ENCODE measurements at regions not wholly inside any gene's neighbourhood (a gene's known extent, or its start where the extent isn't known, plus 50 kb on each side); places are given as distances from the start of the nearest gene placed in this dataset.

DNA sequence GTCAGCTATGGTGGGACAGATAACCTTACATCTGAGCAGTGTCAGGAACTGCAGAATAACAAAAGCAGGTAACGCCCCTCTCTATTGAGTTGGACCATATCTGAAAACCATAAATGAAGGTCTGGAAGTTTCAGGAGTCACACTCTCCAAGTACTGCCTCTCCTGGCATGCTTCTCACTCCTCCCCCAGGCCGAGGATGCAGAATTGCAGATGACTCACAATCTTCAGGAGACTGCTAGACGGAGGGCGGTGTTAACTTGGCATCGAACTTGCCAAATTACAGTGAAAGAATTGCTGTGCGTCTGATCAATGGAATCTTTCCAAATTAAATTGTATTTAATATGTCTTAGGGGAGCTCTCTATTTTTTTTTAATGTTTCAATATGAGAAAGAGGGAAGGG is 67.1 kb upstream of the TRIM2 start:
- Histone ChIP-seq H3K4me1 (ENCODE audit: control insufficient read depth, insufficient read depth, low read length, unreplicated experiment) (peaks cover 26% of the 10 kb centered on the region), H3K27ac (ENCODE audit: low read depth, low read length) (no peak overlapping the region), H2AFZ (ENCODE audit: low read length, unreplicated experiment) (no peak overlapping the region)

DNA sequence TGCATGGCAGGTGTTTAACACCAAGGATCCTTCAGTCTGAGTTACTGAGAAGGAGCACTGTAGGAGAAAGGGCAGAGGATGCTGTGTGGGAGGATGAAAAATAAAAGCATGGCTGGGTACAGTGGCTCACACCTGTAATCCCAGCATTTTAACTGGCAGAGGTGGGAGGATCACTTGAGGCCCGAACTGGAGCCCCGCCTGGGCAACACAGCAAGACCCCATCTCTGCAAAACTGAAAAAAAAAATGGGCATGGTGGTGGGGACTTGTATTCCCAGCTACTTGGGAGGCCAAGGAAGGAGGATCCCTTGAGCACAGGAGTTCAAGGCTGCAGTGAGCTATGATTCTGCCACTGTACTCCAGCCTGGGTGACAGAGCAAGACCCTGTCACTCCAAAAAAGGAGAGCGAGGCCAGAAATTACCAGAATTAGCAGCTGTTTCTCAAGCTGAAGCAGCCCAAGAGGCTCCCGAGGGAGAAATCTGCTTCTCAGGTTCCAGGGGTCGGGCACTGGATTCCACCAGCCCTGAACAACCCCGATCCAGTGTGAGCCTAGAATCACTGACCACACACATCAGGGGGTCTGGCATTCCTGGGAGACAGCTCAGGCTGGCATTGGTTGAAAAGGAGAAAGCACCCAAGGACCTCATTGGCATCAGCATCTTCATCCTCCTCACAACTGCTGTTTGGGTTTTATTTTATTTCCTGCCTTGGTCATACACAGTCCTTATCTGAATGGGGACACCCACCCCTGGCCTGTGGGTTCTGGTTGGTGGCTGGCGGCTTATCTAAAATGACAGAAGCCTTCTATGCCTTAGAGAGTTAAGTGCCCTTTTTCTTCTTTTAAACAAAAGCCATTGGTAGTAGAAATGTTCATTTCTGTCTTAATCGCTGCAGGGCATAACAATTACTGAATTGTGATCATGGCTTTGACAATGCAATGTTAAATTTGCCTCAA is 66.3 kb upstream of the TRIM2 start:
- Histone ChIP-seq H3K4me3 (ENCODE audit: low read depth, low read length) (no peak overlapping the region), H3K27ac (ENCODE audit: low read depth, low read length) (no peak overlapping the region), H2AFZ (ENCODE audit: low read length, unreplicated experiment) (no peak overlapping the region), H3K4me1 (ENCODE audit: control insufficient read depth, insufficient read depth, low read length, unreplicated experiment) (peaks cover 26% of the 10 kb centered on the region), H3K36me3 (ENCODE audit: insufficient read depth, low read length) (no peaks in the 10 kb centered on the region), H3K27me3 (ENCODE audit: insufficient read depth, low read length) (no peaks in the 10 kb centered on the region), H3K79me2 (ENCODE audit: control insufficient read depth, insufficient read depth, low read length, unreplicated experiment) (no peaks in the 10 kb centered on the region)

More for the DNA sequence above, 67.1 kb upstream of the TRIM2 start:
- Histone ChIP-seq H3K79me2 (ENCODE audit: control insufficient read depth, insufficient read depth, low read length, unreplicated experiment) (no peaks in the 10 kb centered on the region), H3K36me3 (ENCODE audit: insufficient read depth, low read length) (no peaks in the 10 kb centered on the region), H3K4me3 (ENCODE audit: low read depth, low read length) (no peak overlapping the region), H3K27me3 (ENCODE audit: insufficient read depth, low read length) (no peaks in the 10 kb centered on the region)

DNA sequence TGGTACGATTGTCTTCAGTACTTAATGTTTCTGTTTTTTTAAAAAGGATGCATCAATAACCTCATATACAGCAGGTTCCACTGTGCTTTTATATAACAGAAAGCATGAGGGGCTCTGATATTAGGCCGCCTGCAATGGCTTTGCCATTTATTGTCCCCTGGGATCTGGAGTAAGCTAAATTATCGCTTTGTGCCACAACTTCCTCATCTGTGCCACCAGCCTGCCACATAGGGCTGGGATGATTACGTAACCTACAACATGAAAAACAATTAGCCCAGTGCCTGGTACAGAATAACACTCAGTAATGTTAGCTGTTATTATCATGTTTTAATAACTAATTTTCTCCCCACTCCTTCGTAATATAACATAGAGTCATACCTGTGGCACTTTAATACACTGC is 65.5 kb upstream of the TRIM2 start:
- H3K4me1 ChIP-seq (ENCODE audit: control insufficient read depth, insufficient read depth, low read length, unreplicated experiment), result peaks cover 34% of the 10 kb centered on the region
- no peak overlapping the region for H3K27ac ChIP-seq (ENCODE audit: low read depth, low read length)
- H3K36me3 ChIP-seq (ENCODE audit: insufficient read depth, low read length), result no peaks in the 10 kb centered on the region
- H3K27me3 ChIP-seq (ENCODE audit: insufficient read depth, low read length), result no peaks in the 10 kb centered on the region
- H2AFZ ChIP-seq (ENCODE audit: low read length, unreplicated experiment), result no peak overlapping the region
- no peak overlapping the region for H3K4me3 ChIP-seq (ENCODE audit: low read depth, low read length)
- no peaks in the 10 kb centered on the region for H3K79me2 ChIP-seq (ENCODE audit: control insufficient read depth, insufficient read depth, low read length, unreplicated experiment)

DNA sequence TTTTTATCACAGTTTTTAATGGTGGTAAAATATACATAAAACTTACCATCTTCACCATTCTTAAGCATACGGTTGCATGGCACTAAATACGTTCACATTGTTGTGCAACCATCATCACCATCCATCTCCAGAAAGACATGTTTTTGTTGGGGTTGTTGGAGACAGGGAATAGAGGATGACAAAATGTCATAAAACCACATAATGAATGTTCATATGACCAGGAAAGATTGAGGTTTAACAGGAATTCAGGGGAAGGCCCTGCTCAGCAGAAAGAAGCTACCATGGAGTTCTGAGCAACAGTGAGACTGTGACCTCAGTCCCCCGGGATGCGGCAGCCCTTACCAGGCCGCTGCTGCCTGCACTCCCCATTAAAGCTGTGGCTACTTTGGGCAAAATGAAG is 63.9 kb upstream of the TRIM2 start:
- no peak overlapping the region for H3K27ac ChIP-seq (ENCODE audit: low read depth, low read length)
- H3K27me3 ChIP-seq (ENCODE audit: insufficient read depth, low read length), result no peaks in the 10 kb centered on the region
- H3K36me3 ChIP-seq (ENCODE audit: insufficient read depth, low read length), result no peaks in the 10 kb centered on the region
- no peaks in the 10 kb centered on the region for H3K79me2 ChIP-seq (ENCODE audit: control insufficient read depth, insufficient read depth, low read length, unreplicated experiment)
- peaks cover 33% of the 10 kb centered on the region for H3K4me1 ChIP-seq (ENCODE audit: control insufficient read depth, insufficient read depth, low read length, unreplicated experiment)
- H2AFZ ChIP-seq (ENCODE audit: low read length, unreplicated experiment), result no peak overlapping the region
- H3K4me3 ChIP-seq (ENCODE audit: low read depth, low read length), result no peak overlapping the region

DNA sequence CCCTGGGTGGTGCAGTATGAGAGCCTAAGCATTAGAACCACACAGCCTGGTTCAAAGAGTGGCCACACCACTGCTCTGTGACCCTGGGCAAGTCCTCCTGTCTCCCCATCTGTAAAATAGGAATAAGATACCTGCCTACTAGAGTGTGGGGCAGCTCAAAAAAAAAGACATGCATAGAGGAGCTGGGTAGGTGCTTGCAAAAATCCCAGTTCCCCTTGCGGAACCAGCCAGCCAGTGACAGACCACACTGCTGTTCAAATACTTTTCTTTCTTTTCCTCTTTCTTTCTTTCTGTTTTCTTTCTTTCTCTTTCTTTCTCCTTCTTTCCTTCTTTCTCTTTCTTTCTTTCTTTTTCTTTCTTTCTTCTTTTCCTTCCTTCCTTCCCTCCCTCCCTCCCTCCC is 63.0 kb upstream of the TRIM2 start:
- Histone ChIP-seq H3K79me2 (ENCODE audit: control insufficient read depth, insufficient read depth, low read length, unreplicated experiment) (no peaks in the 10 kb centered on the region), H2AFZ (ENCODE audit: low read length, unreplicated experiment) (no peak overlapping the region), H3K36me3 (ENCODE audit: insufficient read depth, low read length) (no peaks in the 10 kb centered on the region), H3K4me1 (ENCODE audit: control insufficient read depth, insufficient read depth, low read length, unreplicated experiment) (peaks cover 32% of the 10 kb centered on the region), H3K27me3 (ENCODE audit: insufficient read depth, low read length) (no peaks in the 10 kb centered on the region), H3K4me3 (ENCODE audit: low read depth, low read length) (no peak overlapping the region), H3K27ac (ENCODE audit: low read depth, low read length) (no peak overlapping the region)

DNA sequence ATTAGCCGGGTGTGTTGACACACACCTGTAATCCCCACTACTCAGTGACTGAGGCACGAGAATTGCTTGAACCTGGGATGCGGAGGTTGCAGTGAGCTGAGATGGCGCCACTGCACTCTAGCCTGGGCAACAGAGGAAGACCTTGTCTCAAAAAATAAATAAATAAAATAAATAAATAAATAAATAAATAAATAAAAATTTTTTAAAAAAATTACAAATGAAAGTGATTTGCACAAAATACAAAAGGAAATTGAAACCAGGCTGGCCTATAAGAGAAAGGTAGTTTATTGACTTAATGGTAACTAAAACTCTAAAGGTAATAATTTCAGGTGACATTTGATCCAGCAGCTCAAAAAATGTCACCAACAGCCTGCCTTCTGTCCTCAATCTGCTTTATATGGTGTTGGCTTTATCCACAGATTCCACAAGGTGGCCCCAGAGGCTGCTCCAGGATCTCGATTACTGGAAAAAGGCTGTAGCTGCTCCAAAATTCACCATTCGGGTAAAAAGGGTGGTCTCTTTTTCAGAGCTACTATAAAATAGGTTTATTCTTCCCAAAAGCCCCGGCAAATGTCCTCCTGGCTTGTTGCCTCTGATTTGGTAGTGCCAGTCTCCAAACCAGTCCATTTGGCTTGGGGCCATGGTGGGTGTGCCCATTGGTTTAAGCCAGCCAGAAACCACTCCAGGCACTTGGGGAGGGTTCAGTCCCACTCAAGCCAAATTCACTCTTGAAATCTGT is 61.4 kb upstream of the TRIM2 start:
- Histone ChIP-seq H3K27ac (ENCODE audit: low read depth, low read length) (peak overlapping the region; percentile 24), H3K27me3 (ENCODE audit: insufficient read depth, low read length) (no peaks in the 10 kb centered on the region), H3K4me3 (ENCODE audit: low read depth, low read length) (peak overlapping the region; percentile 33; the same call in 1 of the 2 replicates), H2AFZ (ENCODE audit: low read length, unreplicated experiment) (peak overlapping the region; percentile 18), H3K4me1 (ENCODE audit: control insufficient read depth, insufficient read depth, low read length, unreplicated experiment) (peaks cover 23% of the 10 kb centered on the region), H3K79me2 (ENCODE audit: control insufficient read depth, insufficient read depth, low read length, unreplicated experiment) (no peaks in the 10 kb centered on the region), H3K36me3 (ENCODE audit: insufficient read depth, low read length) (no peaks in the 10 kb centered on the region)

DNA sequence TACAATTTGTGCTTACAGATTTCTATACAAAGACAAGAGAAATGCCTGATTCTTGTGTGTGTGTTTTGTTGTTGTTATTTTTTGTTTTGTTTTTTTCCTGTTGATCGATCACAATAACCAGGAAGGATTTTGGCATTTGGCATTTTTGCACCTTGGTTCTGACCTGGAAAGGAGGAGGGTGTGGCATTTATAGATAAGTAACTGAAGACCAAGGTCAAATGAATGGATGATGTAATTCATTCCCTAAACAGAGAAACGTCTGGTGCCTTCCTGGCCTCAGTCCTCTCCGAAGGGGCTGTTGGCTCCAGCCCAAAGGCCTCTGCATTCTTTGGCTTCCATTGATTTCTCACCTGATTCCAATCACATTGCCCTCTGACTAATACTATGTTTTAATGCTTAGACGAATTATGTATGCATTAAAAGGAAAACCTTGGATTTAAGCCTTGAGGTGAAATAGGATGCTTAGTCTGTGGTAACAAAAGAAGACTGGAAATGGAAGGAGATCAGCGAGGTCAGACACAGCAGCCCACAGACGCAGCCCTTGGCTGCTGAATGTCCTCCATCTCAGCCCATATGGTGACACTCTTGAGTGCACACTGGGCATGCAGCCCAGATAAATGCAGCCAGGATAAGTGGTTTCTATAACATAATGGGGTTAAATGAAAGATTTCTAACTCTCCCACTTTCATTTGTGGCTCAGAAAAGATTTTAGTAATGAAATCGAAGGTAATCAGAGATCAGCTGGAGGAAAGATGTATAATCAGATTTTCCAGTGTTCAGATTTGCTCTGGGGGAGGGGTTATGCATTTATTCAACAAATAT is 60.5 kb upstream of the TRIM2 start:
- Histone ChIP-seq H2AFZ (ENCODE audit: low read length, unreplicated experiment) (peak overlapping the region; percentile 18), H3K27me3 (ENCODE audit: insufficient read depth, low read length) (no peaks in the 10 kb centered on the region), H3K79me2 (ENCODE audit: control insufficient read depth, insufficient read depth, low read length, unreplicated experiment) (no peaks in the 10 kb centered on the region), H3K27ac (ENCODE audit: low read depth, low read length) (peak overlapping the region; percentile 24), H3K4me3 (ENCODE audit: low read depth, low read length) (peak overlapping the region; percentile 33; the same call in 1 of the 2 replicates), H3K36me3 (ENCODE audit: insufficient read depth, low read length) (no peaks in the 10 kb centered on the region), H3K4me1 (ENCODE audit: control insufficient read depth, insufficient read depth, low read length, unreplicated experiment) (peaks cover 23% of the 10 kb centered on the region)

DNA sequence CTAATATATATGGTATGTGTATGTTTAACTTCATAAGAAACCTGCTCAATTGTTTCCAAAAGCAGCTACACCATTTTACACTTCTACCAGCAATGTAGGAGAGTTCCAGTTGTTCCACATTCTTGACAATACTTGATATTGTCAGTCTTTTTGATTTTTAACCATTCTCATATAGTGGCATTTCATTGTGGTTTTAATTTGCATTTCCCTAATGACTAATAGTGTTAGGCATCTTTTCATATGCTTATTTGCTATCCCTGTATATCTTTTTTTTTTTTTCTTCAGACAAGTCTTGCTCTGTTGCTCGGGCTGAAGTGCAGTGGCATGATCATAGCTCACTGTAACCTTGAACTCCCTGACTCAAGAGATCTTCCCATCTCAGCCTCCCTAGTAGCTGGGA is 58.2 kb upstream of the TRIM2 start:
- H3K36me3 ChIP-seq (ENCODE audit: insufficient read depth, low read length), result no peaks in the 10 kb centered on the region
- no peak overlapping the region for H3K27ac ChIP-seq (ENCODE audit: low read depth, low read length)
- H2AFZ ChIP-seq (ENCODE audit: low read length, unreplicated experiment), result no peak overlapping the region
- H3K79me2 ChIP-seq (ENCODE audit: control insufficient read depth, insufficient read depth, low read length, unreplicated experiment), result no peaks in the 10 kb centered on the region
- peaks cover 18% of the 10 kb centered on the region for H3K4me1 ChIP-seq (ENCODE audit: control insufficient read depth, insufficient read depth, low read length, unreplicated experiment)
- H3K27me3 ChIP-seq (ENCODE audit: insufficient read depth, low read length), result no peaks in the 10 kb centered on the region
- no peak overlapping the region for H3K4me3 ChIP-seq (ENCODE audit: low read depth, low read length)

DNA sequence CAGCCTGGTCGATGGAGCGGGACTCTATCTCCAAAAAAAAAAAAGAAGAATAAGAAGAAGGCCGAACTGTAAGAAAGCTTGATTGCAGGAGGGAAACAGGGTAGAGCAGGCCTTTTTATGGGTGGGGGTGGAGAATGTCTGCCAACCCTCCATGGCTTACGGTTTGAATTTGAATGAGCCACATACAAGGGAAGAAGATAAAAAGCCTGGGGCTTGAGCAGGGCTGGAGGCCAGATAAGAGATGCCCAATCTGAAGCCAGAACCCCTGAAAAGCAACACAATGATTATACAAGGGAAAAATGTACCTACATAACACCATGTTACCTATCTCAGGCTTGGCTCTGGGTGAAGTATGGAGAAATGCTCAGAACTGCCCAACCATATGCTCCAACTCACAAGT is 57.3 kb upstream of the TRIM2 start:
- Histone ChIP-seq H3K36me3 (ENCODE audit: insufficient read depth, low read length) (no peaks in the 10 kb centered on the region), H2AFZ (ENCODE audit: low read length, unreplicated experiment) (no peak overlapping the region), H3K27me3 (ENCODE audit: insufficient read depth, low read length) (no peaks in the 10 kb centered on the region)

DNA sequence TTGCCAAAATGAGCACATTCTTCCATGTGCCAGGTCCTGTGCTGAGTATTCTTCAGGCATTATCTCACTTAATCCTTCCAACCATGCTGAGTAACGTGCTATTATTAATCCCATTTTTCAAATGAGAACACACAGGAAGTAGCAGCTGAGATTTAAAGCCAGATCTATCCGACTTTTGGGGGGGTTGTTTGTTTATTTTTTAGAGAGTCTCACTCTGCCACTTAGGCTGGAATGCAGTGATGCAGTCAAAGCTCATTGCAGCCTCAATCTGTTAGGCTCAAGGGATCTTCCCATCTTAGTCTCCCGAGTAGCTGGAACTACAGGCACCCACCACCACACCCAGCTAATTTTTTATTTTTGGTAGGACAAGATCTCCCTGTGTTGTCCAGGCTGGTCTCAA is 55.5 kb upstream of the TRIM2 start:
- no peaks in the 10 kb centered on the region for H3K79me2 ChIP-seq (ENCODE audit: control insufficient read depth, insufficient read depth, low read length, unreplicated experiment)

More for the DNA sequence above, 57.3 kb upstream of the TRIM2 start:
- no peak overlapping the region for H3K4me3 ChIP-seq (ENCODE audit: low read depth, low read length)
- no peak overlapping the region for H3K27ac ChIP-seq (ENCODE audit: low read depth, low read length)
- no peaks in the 10 kb centered on the region for H3K79me2 ChIP-seq (ENCODE audit: control insufficient read depth, insufficient read depth, low read length, unreplicated experiment)
- H3K4me1 ChIP-seq (ENCODE audit: control insufficient read depth, insufficient read depth, low read length, unreplicated experiment), result peaks cover 18% of the 10 kb centered on the region

More for the DNA sequence above, 55.5 kb upstream of the TRIM2 start:
- Histone ChIP-seq H3K4me3 (ENCODE audit: low read depth, low read length) (no peak overlapping the region), H2AFZ (ENCODE audit: low read length, unreplicated experiment) (no peak overlapping the region), H3K36me3 (ENCODE audit: insufficient read depth, low read length) (no peaks in the 10 kb centered on the region), H3K4me1 (ENCODE audit: control insufficient read depth, insufficient read depth, low read length, unreplicated experiment) (peaks cover 13% of the 10 kb centered on the region), H3K27ac (ENCODE audit: low read depth, low read length) (no peak overlapping the region), H3K27me3 (ENCODE audit: insufficient read depth, low read length) (0 out of 2 replicates have a peak, but pooled peaks cover 2% of the 10 kb centered on the region)

All from ACC112 (cell line).